ENCODE measurements at regions not wholly inside any gene's neighbourhood (a gene's known extent, or its start where the extent isn't known, plus 50 kb on each side); places are given as distances from the start of the nearest gene placed in this dataset.

GRCh38 chr1:81121306-81121705 is 679.4 kb upstream of the ADGRL2 start:
- no peak overlapping the region for H3K4me3 Mint-ChIP-seq
- no peaks in the 10 kb centered on the region for H3K4me1 Mint-ChIP-seq
- no peaks in the 10 kb centered on the region for H3K36me3 Mint-ChIP-seq (ENCODE audit: low read depth)
- DNase-seq = no peak
- H3K27ac Mint-ChIP-seq = no peak overlapping the region
- ChIA-PET CTCF (no interaction called here), POLR2A (no interaction called here)
- no peaks in the 10 kb centered on the region for H3K27me3 Mint-ChIP-seq
- H3K9me3 Mint-ChIP-seq = no peaks in the 10 kb centered on the region

DNA sequence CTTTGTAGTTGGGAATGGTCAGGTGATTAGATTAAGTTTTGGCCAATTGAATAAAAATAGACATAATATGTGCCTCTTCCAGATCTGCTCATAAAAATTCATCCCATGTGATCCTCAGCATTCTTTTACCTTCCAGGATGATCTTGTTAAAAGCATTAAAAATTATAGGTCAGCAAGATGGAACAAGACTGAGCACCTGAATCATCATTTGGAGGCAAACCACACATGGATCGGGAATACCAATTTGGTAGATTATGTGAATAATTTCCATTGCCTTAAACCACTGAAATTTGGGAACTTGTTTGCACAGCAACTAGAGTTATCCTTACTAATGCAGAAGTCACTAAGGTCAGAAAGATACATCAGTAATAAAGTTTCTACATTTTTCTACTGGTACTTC is 681.4 kb upstream of the ADGRL2 start:
- Mint-ChIP-seq H3K4me3 (no peak overlapping the region), H3K27ac (no peak overlapping the region), H3K27me3 (no peaks in the 10 kb centered on the region), H3K9me3 (no peaks in the 10 kb centered on the region), H3K36me3 (ENCODE audit: low read depth) (no peaks in the 10 kb centered on the region), H3K4me1 (no peaks in the 10 kb centered on the region)
- ChIA-PET POLR2A (no interaction called here), CTCF (no interaction called here)
- DNase-seq = no peak

GRCh38 chr1:81118550-81118949 is 682.2 kb upstream of the ADGRL2 start:
- DNase-seq = no peak
- ChIA-PET POLR2A (no interaction called here), CTCF (no interaction called here)
- H3K27me3 Mint-ChIP-seq = no peaks in the 10 kb centered on the region
- no peak overlapping the region for H3K4me3 Mint-ChIP-seq
- no peaks in the 10 kb centered on the region for H3K36me3 Mint-ChIP-seq (ENCODE audit: low read depth)
- no peak overlapping the region for H3K27ac Mint-ChIP-seq
- H3K9me3 Mint-ChIP-seq = no peaks in the 10 kb centered on the region
- no peaks in the 10 kb centered on the region for H3K4me1 Mint-ChIP-seq

DNA sequence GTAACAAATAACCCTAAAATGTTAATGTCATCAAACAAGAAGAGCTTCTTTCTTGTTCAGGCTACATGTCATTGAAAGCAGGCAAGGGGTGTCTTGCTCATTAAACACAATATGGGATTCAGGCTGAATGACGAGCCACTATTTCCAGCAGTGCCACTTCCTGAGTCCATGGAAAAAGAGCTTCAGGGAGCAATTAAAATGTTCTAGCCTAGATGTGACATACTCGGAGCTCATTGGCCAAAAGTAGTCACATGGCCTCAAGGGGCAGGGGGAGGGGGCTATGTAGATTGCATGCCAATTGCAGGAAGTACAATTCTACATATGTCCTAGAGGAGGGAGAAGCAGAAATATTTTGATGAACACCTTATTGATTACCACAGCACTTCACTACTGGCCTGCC is 685.3 kb upstream of the ADGRL2 start:
- H3K9me3 Mint-ChIP-seq = no peaks in the 10 kb centered on the region
- H3K27me3 Mint-ChIP-seq = no peaks in the 10 kb centered on the region
- no peak for DNase-seq
- ChIA-PET CTCF (no interaction called here), POLR2A (no interaction called here)
- no peaks in the 10 kb centered on the region for H3K36me3 Mint-ChIP-seq (ENCODE audit: low read depth)
- H3K4me1 Mint-ChIP-seq = no peaks in the 10 kb centered on the region
- H3K4me3 Mint-ChIP-seq = no peak overlapping the region
- no peak overlapping the region for H3K27ac Mint-ChIP-seq

GRCh38 chr1:81114191-81114590 is 686.5 kb upstream of the ADGRL2 start:
- ChIA-PET POLR2A (no interaction called here), CTCF (no interaction called here)
- Mint-ChIP-seq H3K27ac (no peak overlapping the region), H3K36me3 (ENCODE audit: low read depth) (no peaks in the 10 kb centered on the region), H3K4me3 (no peak overlapping the region), H3K9me3 (peaks cover 2% of the 10 kb centered on the region), H3K4me1 (no peaks in the 10 kb centered on the region), H3K27me3 (no peaks in the 10 kb centered on the region)
- no peak for DNase-seq

DNA sequence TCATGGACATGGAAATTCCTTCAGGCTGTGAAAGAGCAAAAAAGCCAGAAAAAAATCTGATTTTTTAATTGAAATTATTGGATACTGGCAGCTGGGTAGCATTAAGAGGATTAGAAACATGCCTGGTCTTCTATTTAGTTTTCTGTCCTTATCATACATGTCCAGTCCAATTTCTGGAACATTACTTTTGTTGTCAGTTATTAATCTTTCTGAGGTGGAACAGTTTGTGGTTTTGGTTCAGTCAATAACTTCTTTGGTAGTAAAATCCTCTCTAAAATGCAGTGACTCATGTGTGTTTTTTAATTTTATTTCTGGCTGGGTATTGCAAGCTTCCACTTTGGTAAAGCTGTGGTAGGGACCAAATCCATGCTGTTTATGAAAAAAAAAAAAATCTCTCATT is 687.0 kb upstream of the ADGRL2 start:
- ChIA-PET POLR2A (no interaction called here), CTCF (no interaction called here)
- no peaks in the 10 kb centered on the region for H3K27me3 Mint-ChIP-seq
- H3K9me3 Mint-ChIP-seq = peaks cover 2% of the 10 kb centered on the region
- no peak for DNase-seq
- no peak overlapping the region for H3K27ac Mint-ChIP-seq
- no peaks in the 10 kb centered on the region for H3K36me3 Mint-ChIP-seq (ENCODE audit: low read depth)
- H3K4me3 Mint-ChIP-seq = no peak overlapping the region
- H3K4me1 Mint-ChIP-seq = no peaks in the 10 kb centered on the region

DNA sequence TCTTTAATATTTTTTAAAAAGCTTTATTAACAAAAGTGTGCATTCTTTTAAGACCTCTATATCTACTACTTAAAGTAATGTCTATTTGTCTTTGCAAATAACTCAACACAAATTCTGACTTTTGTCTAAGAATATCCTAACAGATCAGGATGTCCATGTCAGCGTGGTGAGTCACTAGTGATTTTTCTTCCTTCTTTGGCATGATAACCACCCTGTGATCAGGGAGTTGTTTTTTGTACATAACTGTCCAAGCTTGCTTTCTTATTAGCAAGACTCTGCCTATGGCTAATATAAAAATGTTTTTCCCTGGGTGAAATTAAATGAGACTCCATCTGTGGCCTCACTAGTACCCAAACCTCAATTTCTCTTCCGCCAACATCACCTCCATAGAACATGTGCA is 688.9 kb upstream of the ADGRL2 start:
- Mint-ChIP-seq H3K27me3 (no peaks in the 10 kb centered on the region), H3K4me3 (no peak overlapping the region), H3K9me3 (peaks cover 2% of the 10 kb centered on the region), H3K4me1 (no peaks in the 10 kb centered on the region), H3K36me3 (ENCODE audit: low read depth) (no peaks in the 10 kb centered on the region), H3K27ac (no peak overlapping the region)
- ChIA-PET CTCF (no interaction called here), POLR2A (no interaction called here)
- DNase-seq = no peak

GRCh38 chr1:81109038-81109437 is 691.7 kb upstream of the ADGRL2 start:
- ChIA-PET CTCF (no interaction called here), POLR2A (no interaction called here)
- Mint-ChIP-seq H3K27me3 (no peaks in the 10 kb centered on the region), H3K4me1 (no peaks in the 10 kb centered on the region), H3K9me3 (peaks cover 2% of the 10 kb centered on the region), H3K27ac (no peak overlapping the region), H3K4me3 (no peak overlapping the region), H3K36me3 (ENCODE audit: low read depth) (no peaks in the 10 kb centered on the region)
- DNase-seq = no peak

GRCh38 chr1:81097860-81098259 is 702.9 kb upstream of the ADGRL2 start:
- DNase-seq = no peak
- Mint-ChIP-seq H3K4me1 (no peaks in the 10 kb centered on the region), H3K4me3 (no peak overlapping the region), H3K27ac (no peak overlapping the region), H3K27me3 (no peaks in the 10 kb centered on the region), H3K36me3 (ENCODE audit: low read depth) (no peaks in the 10 kb centered on the region), H3K9me3 (peaks cover 2% of the 10 kb centered on the region)
- POLR2A ChIA-PET = no interaction called here
- CTCF ChIA-PET = no interaction called here

DNA sequence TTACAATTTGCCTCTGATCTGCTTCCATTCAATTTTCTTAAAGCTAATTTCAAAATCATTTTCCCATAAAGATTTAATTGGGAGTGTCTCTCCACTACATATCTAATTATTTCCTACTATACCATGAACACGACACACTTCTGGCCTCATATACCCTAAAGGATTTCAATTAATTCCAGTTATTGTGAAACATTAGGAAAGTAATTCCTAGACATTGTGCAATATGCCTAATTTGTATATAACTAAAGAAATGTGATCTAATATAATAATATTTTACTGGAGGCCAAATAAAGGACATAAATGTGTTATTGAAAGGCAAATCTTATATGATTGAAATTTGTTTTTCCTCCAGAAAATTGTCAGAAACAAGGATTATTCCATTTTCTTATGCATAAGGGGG is 727.2 kb upstream of the ADGRL2 start:
- H3K36me3 Mint-ChIP-seq (ENCODE audit: low read depth) = no peaks in the 10 kb centered on the region
- no peak for DNase-seq
- ChIA-PET CTCF (no interaction called here), POLR2A (no interaction called here)
- no peak overlapping the region for H3K4me3 Mint-ChIP-seq
- H3K4me1 Mint-ChIP-seq = no peaks in the 10 kb centered on the region
- peaks cover 3% of the 10 kb centered on the region for H3K9me3 Mint-ChIP-seq
- no peak overlapping the region for H3K27ac Mint-ChIP-seq
- H3K27me3 Mint-ChIP-seq = no peaks in the 10 kb centered on the region

DNA sequence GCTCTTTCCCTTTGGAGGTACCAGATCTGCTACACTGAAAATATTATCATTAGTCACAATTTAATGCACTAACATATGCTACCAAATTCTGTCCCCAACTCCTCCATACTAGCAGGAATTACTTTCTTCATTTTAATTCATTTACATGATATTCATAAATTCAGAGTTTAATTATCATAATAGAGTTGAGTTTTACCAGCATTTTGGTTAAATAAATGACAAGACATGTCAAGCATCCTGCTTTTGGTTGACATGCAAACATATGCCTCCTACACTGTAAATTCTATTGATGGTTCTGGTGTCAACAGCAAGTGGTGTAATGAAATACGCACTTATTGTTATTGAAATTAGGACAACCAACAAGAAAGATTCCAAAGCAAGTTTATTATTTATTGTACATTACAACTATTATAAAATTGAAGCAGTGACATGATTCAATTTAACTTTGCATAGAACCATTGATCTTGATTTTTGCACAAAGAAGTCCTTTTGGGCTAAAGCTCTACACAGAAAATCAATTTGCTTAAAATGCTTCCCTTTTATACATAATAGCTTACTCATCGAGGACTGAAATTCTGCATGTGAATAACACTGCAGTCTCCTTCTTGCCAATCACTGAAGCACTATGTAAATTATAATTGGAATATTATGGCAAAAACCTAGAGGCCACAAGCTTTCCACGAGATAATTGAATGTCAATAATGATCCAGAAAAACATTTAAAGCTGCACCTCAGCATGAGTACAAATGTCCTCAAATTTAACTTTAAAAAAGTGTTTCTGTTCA is 728.6 kb upstream of the ADGRL2 start:
- no peak overlapping the region for H3K4me3 Mint-ChIP-seq
- H3K27me3 Mint-ChIP-seq = no peaks in the 10 kb centered on the region
- H3K4me1 Mint-ChIP-seq = no peaks in the 10 kb centered on the region
- H3K36me3 Mint-ChIP-seq (ENCODE audit: low read depth) = no peaks in the 10 kb centered on the region
- ChIA-PET CTCF (no interaction called here), POLR2A (no interaction called here)
- DNase-seq = no peak
- H3K9me3 Mint-ChIP-seq = peaks cover 3% of the 10 kb centered on the region
- H3K27ac Mint-ChIP-seq = no peak overlapping the region

GRCh38 chr1:81071072-81071858 is 729.5 kb upstream of the ADGRL2 start:
- Mint-ChIP-seq H3K27me3 (no peaks in the 10 kb centered on the region), H3K36me3 (ENCODE audit: low read depth) (no peaks in the 10 kb centered on the region), H3K27ac (no peak overlapping the region), H3K4me1 (no peaks in the 10 kb centered on the region), H3K4me3 (no peak overlapping the region), H3K9me3 (peaks cover 3% of the 10 kb centered on the region)
- CTCF ChIA-PET = no interaction called here
- POLR2A ChIA-PET = no interaction called here
- no peak for DNase-seq

DNA sequence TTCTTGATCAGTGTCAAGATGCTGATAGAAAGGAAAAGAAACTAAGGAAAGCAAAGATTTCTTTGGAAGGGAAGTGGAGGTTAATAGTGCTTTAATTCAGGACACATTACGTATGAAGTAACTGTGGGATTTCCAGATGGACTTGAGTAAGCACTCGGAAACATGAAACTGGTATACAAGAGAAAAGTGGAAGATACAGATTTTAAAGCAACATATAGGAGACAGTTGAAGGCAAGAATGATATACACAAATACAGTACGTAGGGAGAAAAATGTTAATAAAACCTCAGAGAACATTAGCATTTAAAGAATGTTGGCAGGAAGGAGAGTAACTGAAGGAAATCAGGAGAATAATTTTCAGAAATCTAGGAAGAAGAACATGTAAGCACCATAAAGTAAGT is 730.9 kb upstream of the ADGRL2 start:
- DNase-seq = no peak
- Mint-ChIP-seq H3K4me3 (no peak overlapping the region), H3K27ac (no peak overlapping the region), H3K36me3 (ENCODE audit: low read depth) (no peaks in the 10 kb centered on the region), H3K4me1 (no peaks in the 10 kb centered on the region), H3K9me3 (no peaks in the 10 kb centered on the region), H3K27me3 (no peaks in the 10 kb centered on the region)
- POLR2A ChIA-PET = no interaction called here
- CTCF ChIA-PET = no interaction called here

- ChIA-PET POLR2A (no interaction called here), CTCF (no interaction called here)
- Mint-ChIP-seq H3K9me3 (no peaks in the 10 kb centered on the region), H3K36me3 (ENCODE audit: low read depth) (no peaks in the 10 kb centered on the region), H3K4me3 (no peak overlapping the region), H3K27ac (no peak overlapping the region), H3K27me3 (no peaks in the 10 kb centered on the region), H3K4me1 (no peaks in the 10 kb centered on the region)
- no peak for DNase-seq
Measured at GRCh38 chr1:81068726-81069125, 732.0 kb upstream of the ADGRL2 start.
